H9 (cell line): ENCODE measurements at regions not wholly inside any gene's neighbourhood (a gene's known extent, or its start where the extent isn't known, plus 50 kb on each side); places are given as distances from the start of the nearest gene placed in this dataset.

Experiments
- DNase-seq: peaks from one replicate; pipeline ENCODE4 v3.0.0-alpha.2; 2017
- H2AFZ ChIP-seq: one replicate; pipeline ENCODE4 v1.6.1; 2013; ENCODE audit warnings: mild to moderate bottlenecking, low read length, control low read depth, moderate library complexity
- H2AK5ac ChIP-seq: 2 replicates; pipeline ENCODE4 v1.6.1; 2013; ENCODE audit warnings: low read length, control low read depth, mixed read lengths; ENCODE audit not compliant: insufficient read length
- H2BK120ac ChIP-seq: one replicate; pipeline ENCODE4 v1.6.1; 2013; ENCODE audit warnings: low read depth, mild to moderate bottlenecking, low read length, control low read depth, inconsistent platforms; ENCODE audit not compliant: poor library complexity, severe bottlenecking
- H2BK12ac ChIP-seq: 2 replicates; pipeline ENCODE4 v1.6.1; 2013; ENCODE audit warnings: low read length, control low read depth, mixed read lengths, low read depth; ENCODE audit not compliant: insufficient read length
- H2BK15ac ChIP-seq: 2 replicates; pipeline ENCODE4 v1.6.1; 2013; ENCODE audit warnings: low read depth, low read length, control low read depth
- H2BK20ac ChIP-seq: one replicate; pipeline ENCODE4 v1.6.1; 2013; ENCODE audit warnings: low read depth, mild to moderate bottlenecking, low read length, control low read depth, inconsistent platforms; ENCODE audit not compliant: poor library complexity, severe bottlenecking
- H2BK5ac ChIP-seq: 2 replicates; pipeline ENCODE4 v1.6.1; 2013; ENCODE audit warnings: low read length, control low read depth, mixed read lengths; ENCODE audit not compliant: insufficient read length
- H3K14ac ChIP-seq: 2 replicates; pipeline ENCODE4 v1.6.1; 2013; ENCODE audit warnings: low read length, control low read depth; ENCODE audit not compliant: insufficient read depth
- H3K18ac ChIP-seq: 2 replicates; pipeline ENCODE4 v1.6.1; 2013; ENCODE audit warnings: low read depth, mild to moderate bottlenecking, mixed read lengths, low read length, control low read depth; ENCODE audit not compliant: insufficient read length
- H3K23ac ChIP-seq: 2 replicates; pipeline ENCODE4 v1.6.1; 2013; ENCODE audit warnings: low read length, control low read depth, mixed read lengths, low read depth; ENCODE audit not compliant: insufficient read length
- H3K23me2 ChIP-seq: 2 replicates; pipeline ENCODE4 v1.6.1; 2013; ENCODE audit warnings: low read depth, mild to moderate bottlenecking, mixed read lengths, low read length, control low read depth; ENCODE audit not compliant: insufficient read length, poor library complexity, severe bottlenecking
- H3K27ac ChIP-seq: 2 replicates; pipeline ENCODE4 v1.5.1; 2013; ENCODE audit warnings: low read length, control low read depth, mixed read lengths, low read depth; ENCODE audit not compliant: insufficient read length
- H3K27me3 ChIP-seq: 2 replicates; pipeline ENCODE4 v1.6.1; 2013; ENCODE audit warnings: low read length, control low read depth, inconsistent platforms; ENCODE audit not compliant: insufficient read depth
- H3K4ac ChIP-seq: 2 replicates; pipeline ENCODE4 v1.6.1; 2013; ENCODE audit warnings: low read depth, mild to moderate bottlenecking, control low read depth, inconsistent platforms, low read length, moderate library complexity
- H3K4me1 ChIP-seq: 2 replicates; pipeline ENCODE4 v1.6.1; 2013; ENCODE audit warnings: low read length, control low read depth, inconsistent platforms; ENCODE audit not compliant: insufficient read depth
- H3K4me2 ChIP-seq: 2 replicates; pipeline ENCODE4 v1.6.1; 2013; ENCODE audit warnings: low read length, control low read depth, mixed read lengths; ENCODE audit not compliant: insufficient read length, insufficient read depth
- H3K56ac ChIP-seq: 2 replicates; pipeline ENCODE4 v1.6.1; 2013; ENCODE audit warnings: low read depth, mild to moderate bottlenecking, mixed read lengths, low read length, control low read depth; ENCODE audit not compliant: insufficient read length
- H3K79me1 ChIP-seq: 2 replicates; pipeline ENCODE4 v1.6.1; 2013; ENCODE audit warnings: low read depth, mild to moderate bottlenecking, moderate library complexity, low read length, control low read depth, inconsistent platforms; ENCODE audit not compliant: insufficient read depth, poor library complexity, severe bottlenecking
- H3K79me2 ChIP-seq: 2 replicates; pipeline ENCODE4 v1.6.1; 2013; ENCODE audit warnings: low read length, control low read depth, inconsistent platforms; ENCODE audit not compliant: insufficient read depth
- H3K9ac ChIP-seq: 2 replicates; pipeline ENCODE4 v1.6.1; 2013; ENCODE audit warnings: low read length, control low read depth, mixed read lengths; ENCODE audit not compliant: insufficient read length; ENCODE audit errors: extremely low read depth
- H3K9me3 ChIP-seq: one replicate; pipeline ENCODE4 v1.6.1; 2013; ENCODE audit warnings: low read depth, low read length, inconsistent platforms; ENCODE audit not compliant: control insufficient read depth
- H3T11ph ChIP-seq: one replicate; pipeline ENCODE4 v1.6.1; 2013; ENCODE audit warnings: mild to moderate bottlenecking, low read length, control low read depth, inconsistent platforms
- H4K20me1 ChIP-seq: one replicate; pipeline ENCODE4 v1.6.1; 2013; ENCODE audit not compliant: control insufficient read depth, insufficient read length, insufficient read depth
- H4K5ac ChIP-seq: 2 replicates; pipeline ENCODE4 v1.6.1; 2013; ENCODE audit warnings: low read depth, mild to moderate bottlenecking, mixed read lengths, low read length, control low read depth; ENCODE audit not compliant: insufficient read length
- H4K8ac ChIP-seq: replicated peaks from 2 replicates; pipeline ENCODE4 v1.6.1; 2013; ENCODE audit warnings: low read length, control low read depth, mixed read lengths, low read depth; ENCODE audit not compliant: insufficient read length
- H4K91ac ChIP-seq: 2 replicates; pipeline ENCODE4 v1.6.1; 2013; ENCODE audit warnings: low read depth, mild to moderate bottlenecking, moderate library complexity, mixed read lengths, low read length, control low read depth; ENCODE audit not compliant: insufficient read length
- H3K27ac Mint-ChIP-seq, 3 experiments: 2 replicates in 2 of 3; 3 replicates in 1 of 3; pipeline ENCODE4 v1.8.0; 2020 to 2021; ENCODE audit warnings: mixed read lengths in 3 of 3, mild to moderate bottlenecking in 1 of 3, moderate library complexity in 1 of 3
- H3K27me3 Mint-ChIP-seq: 2 replicates; pipeline ENCODE4 v1.8.0; 2021; ENCODE audit warnings: low read depth, mild to moderate bottlenecking, moderate library complexity, mixed read lengths
- H3K36me3 Mint-ChIP-seq, 3 experiments: 2 replicates in 2 of 3; 3 replicates in 1 of 3; pipeline ENCODE4 v1.8.0; 2020 to 2021; ENCODE audit warnings: low read depth in 3 of 3, mixed read lengths in 3 of 3; ENCODE audit not compliant: insufficient read depth in 1 of 3
- H3K4me1 Mint-ChIP-seq, 2 experiments: 2 replicates each; pipeline ENCODE4 v1.8.0; 2020; ENCODE audit warnings: mixed read lengths in 2 of 2
- H3K4me3 Mint-ChIP-seq, 2 experiments: 2 replicates in 1 of 2; 3 replicates in 1 of 2; pipeline ENCODE4 v1.8.0; 2020 to 2021; ENCODE audit warnings: mild to moderate bottlenecking in 2 of 2, mixed read lengths in 2 of 2, moderate library complexity in 1 of 2
- H3K9me3 Mint-ChIP-seq, 2 experiments: 2 replicates in 1 of 2; 3 replicates in 1 of 2; pipeline ENCODE4 v1.8.0; 2020; ENCODE audit warnings: mild to moderate bottlenecking in 2 of 2, mixed read lengths in 2 of 2, moderate library complexity in 1 of 2
- WGBS: extraction: QIAGEN DNeasy Blood & Tissue Kit; methylation state at CpG from one replicate; pipeline ENCODE4 v1.1.7; 2013; ENCODE audit warnings: missing lambda C conversion rate, low lambda C conversion rate, mixed read lengths; ENCODE audit not compliant: insufficient read length; ENCODE audit errors: extremely low coverage; 5-methylcytosine and 5-hydroxymethylcytosine counted together
- TF ChIP-seq, protein P1 (sequence below): fragments of 200-600 bp; sonication (generic); conservative IDR thresholded peaks from 3 replicates; pipeline ENCODE4 v1.8.0; 2021; ENCODE audit warnings: antibody characterized with exemption, mild to moderate bottlenecking

DNA sequence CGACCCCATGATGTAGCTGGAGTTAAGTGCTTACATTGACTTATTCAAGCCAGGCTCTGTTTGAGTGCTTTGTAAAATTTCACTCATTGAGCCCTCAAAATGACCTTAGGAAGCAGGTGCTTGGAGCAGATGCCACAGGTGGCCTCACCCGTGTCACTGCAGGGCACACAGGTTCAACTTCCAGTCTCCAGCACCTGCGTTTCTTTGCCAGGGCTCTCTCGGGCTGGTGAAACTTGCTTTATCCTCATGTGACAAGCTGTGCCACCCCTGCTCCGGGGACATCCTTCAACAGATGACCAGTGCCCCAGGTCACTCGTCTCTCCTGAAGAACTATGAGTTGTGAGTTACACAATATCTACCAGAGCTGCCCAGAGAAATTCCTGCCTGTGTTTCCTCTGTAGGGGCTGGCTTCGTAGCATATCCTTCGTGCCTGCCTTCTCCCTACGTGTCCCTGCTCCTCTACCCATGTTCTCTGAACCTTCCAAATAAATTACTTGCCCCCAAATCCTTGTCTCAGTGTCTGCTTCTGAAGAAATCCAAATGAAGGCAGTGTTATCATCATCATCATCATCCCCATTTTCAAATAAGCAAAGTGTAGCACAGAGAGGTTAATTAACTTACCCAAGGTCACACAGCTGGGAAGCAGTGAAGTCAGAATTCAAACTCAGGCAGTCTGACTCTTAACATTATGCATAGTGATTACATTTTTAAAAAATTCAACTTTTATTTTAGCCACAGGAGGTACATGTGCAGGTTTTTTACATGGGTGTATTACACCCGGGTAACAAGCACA, 352.5 kb downstream of the NPIPA8 start:
- no peak overlapping the region for H2BK12ac ChIP-seq
- no peak overlapping the region for H3K27ac ChIP-seq
- no peaks in the 10 kb centered on the region for H3K23me2 ChIP-seq
- no peak overlapping the region for H3K18ac ChIP-seq
- H3K14ac ChIP-seq, result no peak overlapping the region
- no peak overlapping the region for H3K4me2 ChIP-seq
- peaks cover 0 to 8% of the 10 kb centered on the region in 2 experiments; a peak in 2 of 4 replicates for H3K4me1 Mint-ChIP-seq
- H3K4me3 Mint-ChIP-seq, result no peak overlapping the region; a peak in 1 of 5 replicates
- no peak overlapping the region for H2AK5ac ChIP-seq
- peaks cover 3 to 4% of the 10 kb centered on the region in 2 experiments; a peak in 3 of 5 replicates for H3K9me3 Mint-ChIP-seq
- no CpG with 5 or more reads among the region's 10 CpGs for WGBS
- peaks cover 2% of the 10 kb centered on the region; the same call in 1 of the 2 replicates for H3K27me3 Mint-ChIP-seq
- H4K8ac ChIP-seq, result no peak overlapping the region
- no peak overlapping the region for H3K56ac ChIP-seq
- no peak overlapping the region for H2BK15ac ChIP-seq
- no peak overlapping the region for H3K4ac ChIP-seq
- no peak overlapping the region for H3K23ac ChIP-seq
- H4K20me1 ChIP-seq, result no peaks in the 10 kb centered on the region
- H3K9me3 ChIP-seq, result no peaks in the 10 kb centered on the region
- DNase-seq, result no peak
- H3K27me3 ChIP-seq, result no peaks in the 10 kb centered on the region
- no peak overlapping the region for H2BK5ac ChIP-seq
- H2BK120ac ChIP-seq, result no peak overlapping the region
- H3T11ph ChIP-seq, result no peak overlapping the region
- H4K5ac ChIP-seq, result no peak overlapping the region
- H3K4me1 ChIP-seq, result no peaks in the 10 kb centered on the region
- H3K9ac ChIP-seq, result no peak overlapping the region
- peaks cover 0 to 4% (median 2%) of the 10 kb centered on the region in 3 experiments; a peak in 4 of 7 replicates for H3K36me3 Mint-ChIP-seq
- H4K91ac ChIP-seq, result no peak overlapping the region
- no peaks in the 10 kb centered on the region for H3K79me1 ChIP-seq
- H3K79me2 ChIP-seq, result no peaks in the 10 kb centered on the region
- H3K27ac Mint-ChIP-seq, result peak overlapping the region in 1 of 3 experiments; percentile 19; a peak in 1 of 7 replicates
- TF ChIP-seq, protein P1, sequence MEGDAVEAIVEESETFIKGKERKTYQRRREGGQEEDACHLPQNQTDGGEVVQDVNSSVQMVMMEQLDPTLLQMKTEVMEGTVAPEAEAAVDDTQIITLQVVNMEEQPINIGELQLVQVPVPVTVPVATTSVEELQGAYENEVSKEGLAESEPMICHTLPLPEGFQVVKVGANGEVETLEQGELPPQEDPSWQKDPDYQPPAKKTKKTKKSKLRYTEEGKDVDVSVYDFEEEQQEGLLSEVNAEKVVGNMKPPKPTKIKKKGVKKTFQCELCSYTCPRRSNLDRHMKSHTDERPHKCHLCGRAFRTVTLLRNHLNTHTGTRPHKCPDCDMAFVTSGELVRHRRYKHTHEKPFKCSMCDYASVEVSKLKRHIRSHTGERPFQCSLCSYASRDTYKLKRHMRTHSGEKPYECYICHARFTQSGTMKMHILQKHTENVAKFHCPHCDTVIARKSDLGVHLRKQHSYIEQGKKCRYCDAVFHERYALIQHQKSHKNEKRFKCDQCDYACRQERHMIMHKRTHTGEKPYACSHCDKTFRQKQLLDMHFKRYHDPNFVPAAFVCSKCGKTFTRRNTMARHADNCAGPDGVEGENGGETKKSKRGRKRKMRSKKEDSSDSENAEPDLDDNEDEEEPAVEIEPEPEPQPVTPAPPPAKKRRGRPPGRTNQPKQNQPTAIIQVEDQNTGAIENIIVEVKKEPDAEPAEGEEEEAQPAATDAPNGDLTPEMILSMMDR, result no peak
- H2AFZ ChIP-seq, result no peak overlapping the region
- H2BK20ac ChIP-seq, result no peak overlapping the region
